ENCODE measurements at regions not wholly inside any gene's neighbourhood (a gene's known extent, or its start where the extent isn't known, plus 50 kb on each side); places are given as distances from the start of the nearest gene placed in this dataset.

DNA sequence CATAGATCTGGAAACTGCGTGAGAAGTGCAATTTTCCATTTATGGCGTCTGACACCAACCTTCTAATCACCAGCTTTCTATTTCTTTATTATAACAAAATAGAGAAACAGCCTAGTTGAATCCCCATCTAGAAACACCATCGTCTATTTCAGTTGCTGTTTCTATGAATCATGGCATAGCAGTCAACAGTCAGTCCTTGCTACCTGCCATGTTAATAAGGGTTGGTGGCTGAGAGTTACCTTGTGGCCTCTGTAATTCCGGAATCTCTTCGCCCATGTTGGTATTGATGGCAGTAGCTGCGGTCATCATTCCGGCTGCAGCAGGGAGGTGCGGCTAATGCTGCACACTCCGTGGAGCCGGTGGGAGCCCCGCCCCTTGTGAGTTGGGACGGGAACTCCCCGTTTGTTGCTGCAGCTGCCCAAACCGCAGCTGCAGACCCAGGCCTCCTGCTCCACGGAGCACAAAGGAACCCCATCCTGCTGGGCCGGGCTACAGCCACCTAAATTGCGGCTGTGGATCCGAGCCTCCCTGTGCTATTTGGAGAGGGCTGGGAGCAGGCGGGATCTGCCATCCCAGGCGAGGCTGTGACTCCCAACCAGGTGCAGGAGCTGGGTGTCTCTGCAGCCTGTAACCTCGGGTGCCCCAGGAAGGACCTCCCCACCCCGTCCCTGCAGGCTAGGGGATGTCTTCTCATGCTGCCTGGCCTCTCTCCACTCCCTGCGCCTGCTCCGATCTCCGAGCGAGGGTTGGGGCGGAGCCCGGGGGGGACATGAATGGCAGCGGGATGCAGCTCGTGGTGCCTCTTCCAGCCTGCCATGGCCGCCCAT lies 115.4 kb upstream of the STK26 start:
- DNase-seq: no peak

DNA sequence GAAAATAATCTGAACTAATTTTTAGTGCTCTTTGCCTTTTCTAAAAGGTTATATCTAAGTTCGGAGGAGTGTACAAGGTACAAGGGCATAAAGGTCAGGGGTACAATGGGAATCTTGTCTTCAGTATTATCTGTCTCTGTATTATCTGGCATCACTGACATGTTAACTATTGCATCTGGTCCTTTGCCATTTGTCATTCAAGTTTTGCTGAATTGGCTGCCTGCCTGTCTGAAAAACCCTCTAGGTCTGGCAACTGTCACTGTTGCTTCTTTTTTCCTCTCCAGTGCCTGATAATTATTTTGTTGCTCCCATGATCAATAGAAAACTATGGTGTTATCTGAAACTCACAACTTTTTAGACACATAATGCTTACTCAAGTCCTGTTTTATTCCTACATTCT lies 112.5 kb upstream of the STK26 start:
- DNase-seq: no peak

DNA sequence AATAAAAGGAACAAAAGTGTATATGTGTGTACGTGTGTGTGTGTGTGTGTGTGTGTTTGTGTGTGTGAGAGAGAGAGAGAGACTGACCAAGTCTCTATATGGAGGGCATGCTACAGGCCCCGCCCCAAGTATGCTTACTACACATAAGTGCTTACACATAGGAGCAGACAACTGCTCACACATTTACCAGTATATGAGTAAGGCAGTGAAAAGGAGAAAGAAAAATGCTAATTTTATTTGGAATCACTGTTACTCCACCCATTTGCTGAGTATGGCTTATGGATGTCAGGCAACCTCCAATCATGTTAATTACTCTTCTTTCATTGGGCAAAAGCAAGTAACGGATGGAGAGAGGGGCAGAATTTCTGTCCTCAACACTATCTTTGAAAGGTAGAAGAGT lies 107.6 kb upstream of the STK26 start:
- DNase-seq: no peak

DNA sequence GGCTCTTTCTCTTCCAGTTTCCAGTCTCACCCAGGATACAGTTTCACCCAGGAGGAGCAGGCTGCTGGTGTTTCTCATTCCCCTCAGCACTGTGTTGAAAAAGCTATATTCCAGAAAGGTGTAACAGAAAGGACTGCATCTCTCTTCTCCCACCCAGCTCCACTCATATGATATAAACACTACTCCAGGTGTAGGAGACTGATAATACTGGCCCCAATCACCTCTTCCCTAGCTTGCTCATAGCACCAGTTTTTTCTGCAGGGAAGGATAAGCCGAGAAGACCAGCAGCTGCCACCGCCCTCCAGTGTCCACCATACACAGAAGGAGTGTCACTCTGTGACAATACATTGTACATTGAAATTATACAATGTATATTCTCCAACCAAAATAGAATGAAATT lies 105.5 kb upstream of the STK26 start:
- DNase-seq: no peak

DNA sequence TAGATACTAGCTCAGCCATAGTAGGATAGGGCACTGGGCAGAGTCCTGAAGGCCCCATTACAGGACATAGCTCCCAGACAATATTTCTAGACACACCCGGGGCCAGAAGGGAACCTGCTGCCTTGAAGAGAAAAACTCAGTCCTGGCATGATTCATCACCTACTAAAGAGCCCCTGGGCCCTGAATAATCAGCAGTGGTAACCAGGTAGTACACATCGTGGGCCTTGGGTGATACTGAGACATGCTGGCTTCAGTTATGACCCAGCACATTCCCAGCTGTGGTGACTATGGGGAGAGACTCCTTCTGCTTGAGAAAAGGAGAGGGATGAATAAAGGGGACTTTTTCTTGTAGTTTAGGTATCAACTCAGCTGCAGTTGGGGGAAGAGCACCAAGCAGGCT lies 104.3 kb upstream of the STK26 start:
- DNase-seq: no peak

DNA sequence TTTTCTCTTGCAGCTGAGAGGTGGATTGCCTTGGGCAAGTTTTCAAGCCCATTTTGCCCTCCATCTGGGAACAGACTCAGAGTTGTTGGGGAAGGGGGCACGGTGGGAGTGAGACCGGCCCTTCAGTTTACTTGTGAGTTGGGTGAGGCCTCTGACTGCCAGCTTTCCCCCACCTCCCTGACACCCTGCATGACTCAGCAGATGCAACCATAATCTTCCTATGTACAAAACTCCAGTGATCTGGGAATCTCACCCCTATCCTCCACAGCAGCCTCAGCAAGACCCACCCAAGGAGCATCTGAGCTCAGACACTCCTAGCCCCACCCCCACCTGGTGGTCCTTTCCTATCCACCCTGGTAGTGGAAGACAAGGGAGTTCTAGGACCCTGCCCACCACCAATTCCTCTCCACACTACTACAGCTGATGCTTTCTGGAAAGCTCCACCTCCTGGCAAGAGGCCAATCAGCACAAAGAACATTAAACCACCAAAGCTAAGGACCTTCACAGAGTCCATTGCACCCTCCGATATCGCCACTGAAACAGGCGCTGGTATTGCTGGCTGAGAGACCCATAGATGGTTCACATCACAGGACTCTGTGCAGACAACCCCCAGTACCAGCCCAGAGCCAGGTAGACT lies 99.4 kb upstream of the STK26 start:
- DNase-seq: no peak

DNA sequence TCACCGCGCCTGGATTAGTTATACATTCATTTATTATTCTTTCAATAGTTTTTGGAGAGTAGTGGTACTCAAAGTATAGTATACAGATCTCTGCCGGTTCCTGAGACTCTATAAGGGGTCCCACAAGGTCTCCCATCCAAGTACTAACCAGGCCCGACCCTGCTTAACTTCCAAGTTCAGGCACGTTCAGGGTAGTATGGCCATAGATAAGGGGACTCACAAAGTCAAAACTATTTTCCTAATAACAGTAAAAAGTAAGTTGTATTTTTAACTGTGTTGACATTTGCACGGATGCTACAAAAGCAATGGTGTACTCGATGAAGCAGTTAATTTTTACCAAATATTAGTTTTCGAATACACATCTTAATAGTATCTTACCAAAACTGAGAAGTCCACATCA lies 84.4 kb upstream of the STK26 start:
- no peak for DNase-seq

DNA sequence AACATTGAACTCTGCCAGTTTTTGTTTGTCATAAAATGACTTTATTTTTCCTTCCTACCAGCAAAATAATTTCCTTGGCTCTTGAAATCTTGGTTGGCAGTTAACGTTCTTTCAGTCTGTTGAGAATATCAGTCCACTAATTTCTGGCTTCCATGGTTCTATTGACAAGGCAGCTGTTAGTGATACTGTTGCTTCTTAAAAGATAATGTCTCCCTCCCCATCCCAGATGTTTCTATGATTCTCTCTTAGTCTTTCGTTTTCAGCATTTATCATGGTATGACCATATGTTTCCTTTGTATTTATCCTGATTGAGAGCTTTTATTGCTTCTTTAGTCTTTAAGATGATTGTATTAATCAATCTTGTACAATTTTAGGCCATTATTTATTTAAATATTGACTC lies 81.1 kb upstream of the STK26 start:
- no peak for DNase-seq

DNA sequence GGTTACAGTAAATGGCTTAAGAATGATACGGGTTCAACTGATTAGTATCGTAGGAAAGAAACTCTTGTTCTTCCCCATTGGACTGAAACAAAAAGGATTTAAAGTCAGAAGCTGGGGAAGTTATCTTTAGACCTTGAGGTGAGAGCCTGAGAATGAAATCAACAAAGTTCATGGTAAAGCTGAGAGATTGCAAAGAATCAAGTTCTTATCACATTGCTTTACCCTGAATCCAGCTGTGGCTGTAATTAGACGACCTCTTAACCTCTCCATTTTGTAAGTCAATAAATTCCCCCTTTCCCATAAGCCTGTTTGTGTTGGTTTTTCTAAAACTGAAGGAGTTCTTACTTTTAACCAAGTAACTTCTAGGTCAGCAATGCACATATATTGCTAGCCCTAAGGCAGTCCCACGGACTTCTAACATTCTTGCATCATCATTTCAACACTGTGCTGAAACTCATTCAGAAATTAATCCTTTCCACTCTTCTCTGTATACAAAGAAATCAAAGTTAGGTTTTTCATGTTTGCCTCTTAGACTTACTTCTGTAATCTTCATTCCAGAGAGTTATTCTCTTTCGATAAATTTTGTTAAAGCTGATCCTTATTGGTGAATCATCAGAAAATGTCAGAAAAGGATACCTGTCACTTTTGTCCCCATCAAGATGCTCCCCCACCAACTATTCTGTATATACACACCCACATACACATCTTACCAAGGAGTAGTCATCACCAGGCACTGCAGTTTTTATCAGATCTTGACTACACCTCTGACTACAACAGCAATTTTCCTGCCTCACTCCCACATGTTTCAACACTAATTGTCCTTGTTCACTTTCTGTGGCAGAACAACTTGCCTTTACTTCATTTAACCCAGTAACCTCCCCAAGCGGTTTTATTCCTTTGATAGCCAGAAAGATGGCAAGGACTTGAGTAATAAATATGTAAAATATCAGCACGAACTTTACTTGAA lies 77.9 kb upstream of the STK26 start:
- no peak for DNase-seq

DNA sequence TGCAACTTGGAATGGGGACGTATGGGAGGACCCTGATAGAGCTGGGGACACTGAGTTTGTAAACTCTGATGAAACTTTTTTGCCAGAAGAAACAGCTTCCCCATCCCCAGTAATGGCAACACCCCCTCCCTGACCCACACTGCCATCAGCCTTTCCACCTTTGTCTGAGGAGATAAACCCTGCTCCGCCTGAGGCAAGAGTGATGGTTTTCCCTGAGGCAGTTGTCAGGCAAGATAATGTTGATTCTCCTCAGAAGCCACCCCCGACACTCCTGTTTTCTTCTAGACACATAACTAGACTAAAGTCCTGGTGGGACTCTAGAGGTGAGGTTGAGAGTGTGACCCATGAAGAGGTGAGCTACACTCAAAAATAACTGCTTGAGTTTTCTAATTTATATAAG lies 71.9 kb upstream of the STK26 start:
- DNase-seq: no peak

DNA sequence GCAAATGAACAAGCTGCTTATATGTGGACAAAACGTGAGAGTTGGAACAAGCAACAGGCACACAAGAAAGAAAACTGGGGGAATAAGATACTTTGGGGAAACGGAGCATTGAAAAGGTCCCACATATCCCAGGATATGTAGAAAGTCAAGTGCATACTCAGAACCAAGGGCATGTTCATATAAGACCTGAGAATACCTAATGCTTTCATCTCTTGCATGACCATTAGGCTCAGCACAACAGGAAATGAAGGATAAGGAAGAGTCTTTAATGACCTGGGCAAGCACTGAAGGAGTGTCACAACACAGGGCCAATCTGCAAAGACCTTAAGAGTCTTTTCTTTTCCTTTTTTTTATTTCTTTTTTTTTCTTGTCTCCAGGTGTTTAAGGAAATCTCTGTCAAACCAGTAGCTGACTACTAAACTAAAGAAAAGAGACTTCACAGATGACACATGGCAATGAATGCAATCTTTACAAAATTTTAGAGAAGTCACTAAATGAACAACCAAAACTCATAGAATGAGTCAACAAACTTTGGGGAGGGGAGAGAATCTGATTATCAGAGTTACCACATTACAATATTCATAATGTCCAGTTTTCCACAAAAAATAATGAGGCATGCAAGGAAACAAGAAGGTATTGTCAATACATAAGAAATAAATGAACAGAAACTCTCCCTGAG lies 67.9 kb upstream of the STK26 start:
- no peak for DNase-seq

DNA sequence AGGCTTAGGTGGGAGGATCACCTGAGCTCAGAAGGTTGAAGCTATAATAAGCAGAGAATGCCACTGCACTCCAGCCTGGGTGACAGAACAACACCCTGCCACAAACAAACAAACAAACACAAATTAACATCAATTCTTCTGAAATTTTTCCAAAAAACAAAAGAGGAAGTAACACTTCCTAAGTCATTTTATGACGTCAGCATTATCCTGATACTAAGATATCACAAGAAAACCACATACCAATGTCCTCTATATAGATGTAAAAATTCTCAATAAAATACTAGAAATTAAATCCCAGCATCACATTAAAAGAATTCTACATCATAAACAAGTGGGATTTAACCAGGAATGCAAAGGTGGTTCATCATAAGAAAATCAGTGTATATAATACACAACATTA lies 64.4 kb upstream of the STK26 start:
- DNase-seq: no peak

DNA sequence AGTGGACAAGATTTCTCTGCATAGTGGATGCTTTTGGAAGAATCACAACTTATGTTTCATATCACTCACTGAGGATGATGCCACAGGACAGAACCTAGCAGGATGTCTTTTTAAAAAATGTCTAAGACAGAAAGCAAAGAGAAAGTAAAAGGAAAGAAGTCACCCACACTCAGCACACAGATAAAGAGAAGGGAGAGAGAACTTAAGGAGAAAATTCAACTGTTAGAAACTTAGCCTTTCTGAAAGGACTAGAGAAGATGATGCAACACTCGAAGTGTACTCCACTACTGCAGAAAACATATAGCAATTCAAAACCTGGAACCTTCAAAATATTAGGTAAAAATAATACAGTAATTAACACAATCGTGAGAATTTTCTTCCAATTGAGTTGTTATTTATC lies 52.8 kb upstream of the STK26 start:
- DNase-seq: no peak
